AG20443 (cell line): ENCODE measurements at regions not wholly inside any gene's neighbourhood (a gene's known extent, or its start where the extent isn't known, plus 50 kb on each side); places are given as distances from the start of the nearest gene placed in this dataset.

ENCODE experiments used
- DNase-seq: peaks from one replicate; pipeline ENCODE4 v3.0.0; 2012; ENCODE audit warnings: low spot score, mixed read lengths

DNA sequence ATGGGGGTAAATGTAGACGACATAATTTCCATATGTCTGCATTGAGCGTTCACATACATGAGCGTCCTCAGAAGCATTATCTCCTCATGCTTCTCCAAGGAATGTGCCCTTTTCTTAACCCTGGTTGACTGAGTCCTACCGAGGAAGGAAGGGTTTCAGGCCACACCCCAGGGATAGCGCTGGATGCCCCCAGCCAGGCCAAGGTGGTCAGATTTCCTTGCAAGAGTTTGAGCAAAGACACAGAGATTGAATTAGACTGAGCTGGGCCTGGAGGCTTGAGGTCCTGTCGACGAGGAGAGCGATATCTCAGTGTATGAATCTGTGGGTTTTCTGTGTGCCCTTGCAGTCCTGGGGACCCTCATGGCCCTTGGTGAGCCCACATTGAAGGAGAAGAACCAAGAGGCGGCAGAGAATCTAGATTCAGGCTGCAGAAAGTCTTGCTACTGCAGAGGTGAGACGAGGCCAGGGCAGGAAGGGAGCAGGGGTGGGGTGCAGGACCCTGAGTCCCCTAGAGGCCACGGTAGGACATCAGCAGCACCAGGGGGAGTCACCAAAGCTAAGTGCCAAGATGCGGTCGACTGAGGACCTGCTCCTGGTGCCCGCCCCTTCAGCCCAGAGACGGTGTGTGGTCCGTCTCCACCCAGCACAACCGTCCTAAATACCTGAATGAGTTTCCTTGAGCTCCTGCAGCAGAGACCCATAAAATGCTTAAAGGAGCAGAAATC lies 94.7 kb upstream of the DIO3 start:
- DNase-seq: no peak

DNA sequence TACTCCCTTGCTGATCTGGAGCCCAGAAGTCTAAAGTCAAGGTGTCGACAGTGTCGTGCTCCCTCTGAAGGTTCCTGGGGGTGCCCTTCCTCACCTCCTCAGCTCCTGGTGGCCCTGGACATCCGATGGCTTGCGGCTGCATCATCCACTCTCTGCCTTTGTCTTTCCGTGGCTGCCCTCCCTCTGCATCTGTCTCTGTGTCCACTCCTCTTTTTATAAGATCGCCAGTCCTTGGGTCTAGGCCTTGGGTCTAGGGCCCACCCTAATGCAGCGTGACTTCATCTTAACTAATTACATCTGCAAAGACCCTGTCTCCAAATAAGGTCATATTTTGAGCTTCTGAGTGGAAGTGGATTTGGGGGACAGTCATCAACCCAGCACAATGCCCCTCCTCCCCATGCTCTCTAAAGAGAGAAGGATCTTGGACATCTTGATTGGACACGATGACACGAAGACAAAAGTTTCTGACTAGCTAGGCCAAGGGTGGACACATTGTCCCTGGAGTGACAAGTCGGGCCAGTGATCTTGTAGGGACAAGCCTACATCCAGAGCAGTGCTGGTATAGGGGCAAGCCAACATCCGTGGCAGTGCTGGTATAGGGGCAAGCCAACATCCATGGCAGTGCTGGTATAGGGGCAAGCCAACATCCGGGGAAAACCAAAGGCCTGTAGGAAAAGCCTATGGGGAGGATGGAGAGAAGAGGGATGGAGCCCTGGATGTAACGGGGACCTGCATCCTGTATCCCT lies 93.9 kb upstream of the DIO3 start:
- no peak for DNase-seq

DNA sequence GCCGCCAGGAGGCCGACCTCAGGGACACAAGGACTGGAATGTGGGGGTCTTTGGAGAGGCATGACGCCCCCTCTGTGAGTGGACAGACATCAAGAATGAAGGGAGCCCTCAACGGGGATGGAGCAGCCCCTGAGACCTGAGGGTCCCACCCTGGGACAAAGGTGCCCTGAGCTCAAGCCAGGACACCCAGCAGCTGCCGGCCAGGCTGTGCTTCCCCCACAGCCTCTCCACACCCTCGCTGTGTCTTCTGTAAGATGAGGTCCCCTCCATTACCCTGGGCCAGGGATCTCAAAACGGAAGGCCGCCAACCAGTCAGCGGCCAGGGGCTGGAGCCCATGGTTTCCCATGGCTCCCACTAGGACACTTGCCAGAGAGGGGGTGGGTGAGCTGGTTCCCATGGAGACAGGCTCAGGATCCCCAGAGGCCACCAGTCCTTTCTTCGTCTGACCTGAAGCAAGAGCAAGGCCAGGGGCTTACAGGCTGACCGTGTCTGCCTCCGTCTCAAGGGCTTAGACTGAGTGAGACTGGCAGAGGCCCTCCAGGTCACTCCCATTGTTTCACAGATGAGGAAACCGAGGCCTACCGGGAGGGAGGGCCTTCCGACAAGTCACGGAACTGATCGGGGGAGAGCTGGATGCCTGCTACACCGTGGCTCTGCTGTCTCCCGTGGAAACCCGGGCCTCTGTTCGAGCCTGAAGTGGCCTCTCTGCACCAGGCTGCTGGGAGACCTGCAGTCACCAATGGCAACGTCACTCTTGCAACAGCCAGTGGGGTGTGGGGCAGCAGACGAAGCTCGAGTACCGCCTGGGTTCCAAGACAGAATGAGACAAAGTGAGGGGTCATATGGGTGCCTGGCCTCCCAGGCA lies 91.7 kb upstream of the DIO3 start:
- no peak for DNase-seq

DNA sequence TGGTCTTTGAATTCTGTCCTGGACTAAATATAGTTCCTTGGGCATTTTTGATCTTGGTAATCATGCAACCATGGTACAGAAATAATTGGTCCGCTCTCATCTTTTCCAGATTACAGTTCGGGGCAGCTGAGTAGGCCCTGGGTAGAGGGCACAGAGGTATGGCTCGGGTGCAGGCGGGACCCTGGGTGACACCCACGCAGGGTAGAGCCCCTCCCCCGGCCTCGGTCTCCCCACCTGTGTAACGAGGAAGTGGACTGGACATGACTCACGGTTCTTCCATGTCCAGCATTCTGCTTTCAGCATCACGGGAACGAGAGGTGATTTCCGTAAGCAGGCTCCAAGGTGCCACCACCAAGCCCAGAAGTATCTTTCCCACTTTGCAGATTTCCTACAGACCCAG lies 91.0 kb upstream of the DIO3 start:
- DNase-seq: no peak

GRCh38 chr14:101471723-101472517 lies 89.4 kb upstream of the DIO3 start:
- no peak for DNase-seq

GRCh38 chr14:101472518-101472849 lies 88.8 kb upstream of the DIO3 start:
- DNase-seq: no peak

DNA sequence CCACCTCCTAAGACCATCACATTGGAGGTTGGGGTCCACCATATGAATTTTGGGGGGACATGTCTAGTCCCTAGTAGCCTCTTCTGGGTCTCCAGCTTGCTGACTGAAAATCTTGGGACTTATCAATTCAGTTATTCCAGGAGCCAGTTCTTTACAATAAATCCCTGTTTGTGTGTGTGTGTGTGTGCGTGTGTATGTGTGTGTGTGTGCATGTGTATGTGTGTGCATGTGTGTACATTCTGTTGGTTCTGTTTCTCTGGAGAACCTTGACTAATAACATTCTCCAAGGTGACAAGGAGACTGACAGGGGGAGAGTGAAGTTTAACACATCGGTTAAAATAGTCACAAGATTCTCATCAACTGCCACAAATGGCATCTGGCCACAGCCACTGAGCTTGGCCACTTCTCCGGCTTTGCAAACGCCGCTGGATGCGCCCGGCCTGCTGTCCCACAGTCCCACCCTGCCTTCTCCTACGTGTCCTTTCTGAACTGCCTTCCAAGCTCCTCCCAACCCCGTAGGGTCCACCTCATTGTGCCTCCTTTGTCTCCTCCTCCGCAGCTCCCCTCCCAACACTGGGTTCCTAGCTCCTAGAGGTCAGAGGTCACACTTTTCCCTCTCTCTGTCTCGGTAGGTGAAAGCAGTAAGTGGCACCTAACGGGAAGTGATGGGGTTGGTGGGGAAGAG lies 88.1 kb upstream of the DIO3 start:
- DNase-seq: no peak

GRCh38 chr14:101473795-101474562 lies 87.3 kb upstream of the DIO3 start:
- no peak for DNase-seq

DNA sequence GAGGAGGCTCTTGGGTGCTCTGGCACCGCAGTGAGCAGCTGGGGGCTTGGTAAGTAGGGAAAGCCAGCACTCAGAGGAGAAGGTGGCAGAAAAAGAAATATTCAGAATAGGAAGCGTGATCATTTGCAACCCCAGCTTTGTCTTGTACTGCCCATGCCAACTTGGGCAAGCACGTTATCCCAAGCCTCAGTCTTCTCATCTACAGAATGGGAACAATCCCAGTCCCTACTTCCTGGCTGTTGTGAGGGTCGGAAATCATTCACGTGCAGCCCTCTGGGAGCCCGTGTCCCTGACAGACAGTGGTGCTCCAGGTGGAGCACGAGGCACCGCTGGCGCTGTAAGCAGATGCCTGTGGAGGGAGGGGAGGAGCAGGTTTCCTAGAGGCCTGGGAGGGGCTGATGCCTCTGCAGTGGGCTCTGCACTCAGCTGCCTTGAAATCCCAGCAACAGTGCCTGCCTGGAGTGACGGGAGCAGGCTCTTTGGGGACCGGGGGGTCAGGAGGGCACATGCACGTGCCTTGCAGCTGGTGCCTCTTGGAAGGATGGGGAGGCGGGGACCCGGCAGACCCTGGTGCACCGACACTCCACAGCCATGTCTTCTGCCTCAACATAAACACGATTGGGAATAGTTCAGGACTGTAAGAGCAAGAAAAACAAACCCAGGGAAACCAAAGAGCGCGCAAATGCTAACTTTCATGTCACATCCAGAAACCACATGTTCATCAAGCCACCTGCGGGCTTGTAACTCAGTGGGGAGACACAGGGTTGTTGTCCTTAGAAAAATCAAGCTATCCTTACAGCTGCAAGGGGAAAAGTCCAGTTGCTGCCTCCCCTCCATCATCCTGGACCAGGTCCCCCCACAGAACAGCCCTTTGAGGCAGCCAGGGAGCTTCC lies 86.5 kb upstream of the DIO3 start:
- DNase-seq: no peak

DNA sequence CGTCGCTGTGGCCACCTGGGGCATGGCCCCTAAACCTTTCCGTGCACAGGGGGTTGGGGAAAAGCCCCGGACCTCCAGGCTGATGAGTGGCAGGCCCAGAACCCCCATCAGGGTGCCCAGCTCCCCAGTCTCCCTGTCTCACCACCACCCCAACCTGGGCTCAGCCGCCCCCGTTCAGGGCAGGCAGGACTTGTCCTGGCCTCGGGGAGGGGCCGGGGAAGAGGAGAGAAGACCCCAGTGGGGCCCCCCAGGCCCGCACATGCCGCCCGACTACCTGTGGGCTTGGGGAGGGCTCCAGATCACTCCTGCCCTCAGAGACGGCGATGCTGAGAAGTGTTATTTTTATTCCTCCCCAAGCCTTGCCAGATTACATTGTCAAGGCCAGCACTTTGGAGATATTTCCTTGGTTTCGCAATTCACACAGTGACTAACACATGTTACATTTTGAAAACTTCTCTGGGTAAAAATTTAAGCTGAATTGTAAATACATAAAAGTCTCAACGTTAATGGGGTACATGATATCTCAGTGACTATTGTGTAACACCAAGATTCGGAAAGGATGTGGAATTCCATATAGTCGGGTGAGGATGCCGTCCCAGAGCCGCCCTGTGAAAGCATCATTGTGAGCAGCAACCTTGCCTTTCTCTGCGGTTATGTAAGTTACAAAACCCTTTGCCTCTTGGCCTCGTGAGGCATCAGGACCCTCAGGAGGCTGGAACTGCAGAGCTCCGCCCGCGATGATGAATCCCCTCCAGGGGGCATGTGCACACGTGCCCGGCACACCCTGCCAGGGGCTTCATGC lies 85.6 kb upstream of the DIO3 start:
- DNase-seq: peak; percentile 82

DNA sequence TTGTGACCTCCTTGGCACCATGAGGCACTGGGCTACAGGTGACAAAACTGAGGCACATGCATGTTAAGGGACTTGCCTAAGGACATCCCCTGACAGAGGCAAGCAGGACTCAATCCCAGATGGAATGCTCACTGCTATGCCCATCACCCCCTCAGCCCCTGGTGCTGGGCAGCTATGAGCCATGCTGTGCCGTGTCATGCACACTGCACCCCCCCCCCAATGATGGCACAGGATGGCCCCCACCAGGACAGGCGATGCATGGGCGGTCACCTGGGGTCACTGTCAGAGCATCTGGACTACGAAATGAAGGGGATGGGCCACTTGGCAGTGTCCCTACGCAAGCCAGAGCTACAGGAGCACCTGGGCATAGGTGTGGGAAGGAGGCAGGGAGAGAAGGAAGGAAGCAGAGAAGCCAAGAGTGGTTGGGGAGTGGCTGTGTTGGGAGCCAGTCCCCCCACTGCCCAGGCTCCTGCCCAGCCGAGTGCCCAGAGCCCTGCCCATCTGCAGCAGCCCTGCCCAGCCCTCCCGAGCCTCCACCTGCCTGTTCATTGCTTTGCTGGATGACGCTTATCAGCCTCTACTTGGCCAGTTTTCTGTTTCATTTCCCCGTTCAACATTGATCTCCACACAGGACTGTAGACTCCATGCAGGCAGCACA lies 84.9 kb upstream of the DIO3 start:
- no peak for DNase-seq

DNA sequence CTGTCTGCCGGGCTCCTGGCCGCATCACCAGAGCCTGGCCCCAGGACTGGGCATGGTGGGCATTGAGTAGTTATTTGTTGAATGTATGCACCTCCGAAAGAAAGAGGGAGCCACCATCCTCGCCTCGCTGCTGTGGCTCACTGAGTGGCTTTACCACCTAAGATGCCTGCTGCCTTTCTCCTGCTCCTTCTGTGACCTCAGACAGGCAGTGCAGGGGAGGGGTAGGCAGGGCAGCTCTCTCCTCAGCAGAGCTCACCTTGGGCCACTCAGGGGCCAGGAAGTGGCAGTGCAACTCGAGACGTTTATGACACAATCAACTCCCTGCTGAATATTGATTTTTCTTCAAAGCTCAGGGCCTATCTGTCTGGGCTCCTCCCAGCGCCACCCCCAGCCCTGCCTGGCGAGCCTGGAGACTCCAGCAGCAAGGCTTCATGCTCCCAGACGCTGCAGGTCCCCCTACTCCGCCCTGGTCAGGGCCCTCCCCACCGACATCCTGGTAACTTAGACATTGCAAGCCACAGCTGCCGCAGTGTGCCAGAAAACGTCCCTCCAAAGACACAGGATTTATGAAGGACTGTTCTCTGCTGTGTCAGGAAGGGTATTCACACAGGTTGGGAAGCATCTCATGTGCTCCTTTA lies 84.3 kb upstream of the DIO3 start:
- no peak for DNase-seq

- DNase-seq: no peak
Observed at GRCh38 chr14:101477648-101478047, 83.6 kb upstream of the DIO3 start.

DNA sequence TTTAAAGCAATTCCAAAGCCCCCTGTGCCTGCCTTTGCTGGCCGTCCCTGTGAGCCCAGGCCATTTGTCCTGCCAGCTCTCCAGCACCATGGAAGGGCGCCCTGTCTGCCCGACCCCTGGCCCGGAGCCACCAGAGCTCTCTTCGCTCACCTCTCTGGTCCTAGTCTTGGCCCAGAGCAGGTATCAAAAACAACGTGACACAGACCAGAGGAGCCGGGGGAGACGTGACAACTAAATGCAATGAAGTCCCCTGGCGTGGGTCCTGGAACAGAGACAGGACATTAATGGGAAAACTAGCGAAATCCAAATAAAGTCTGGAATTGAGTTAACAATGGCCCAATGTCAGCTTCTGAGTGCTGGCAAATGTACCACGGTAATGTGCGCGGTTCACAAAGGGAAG lies 83.2 kb upstream of the DIO3 start:
- DNase-seq: no peak

DNA sequence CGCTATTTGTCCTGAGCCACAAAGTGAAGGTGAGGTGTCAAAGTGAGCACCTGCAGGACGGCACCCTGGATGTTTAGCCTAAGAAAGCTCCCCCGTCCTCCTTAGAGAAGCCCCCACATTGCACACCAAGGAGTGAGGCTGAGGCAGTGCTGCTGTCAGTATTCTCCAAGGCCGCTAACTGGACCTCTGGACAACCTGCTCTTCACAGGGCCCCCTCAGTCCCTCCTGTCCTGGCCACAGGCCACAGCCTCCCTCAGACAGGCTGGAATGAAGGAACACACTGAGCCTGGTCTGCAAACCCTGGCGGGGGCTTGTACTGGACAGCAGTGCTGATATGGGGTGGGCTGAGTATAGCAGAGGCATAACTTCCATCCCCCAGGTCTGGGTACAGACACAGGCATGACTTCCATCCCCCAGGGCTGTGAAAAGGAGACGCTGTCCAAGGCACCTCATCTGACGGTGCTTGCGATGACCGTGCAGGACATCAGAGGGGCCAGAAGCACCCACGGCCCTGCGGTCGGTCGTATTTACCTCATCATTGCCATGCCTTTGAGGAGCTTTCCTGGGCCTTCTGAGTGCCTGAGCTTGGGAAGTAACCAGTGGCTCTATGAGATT lies 82.4 kb upstream of the DIO3 start:
- no peak for DNase-seq

DNA sequence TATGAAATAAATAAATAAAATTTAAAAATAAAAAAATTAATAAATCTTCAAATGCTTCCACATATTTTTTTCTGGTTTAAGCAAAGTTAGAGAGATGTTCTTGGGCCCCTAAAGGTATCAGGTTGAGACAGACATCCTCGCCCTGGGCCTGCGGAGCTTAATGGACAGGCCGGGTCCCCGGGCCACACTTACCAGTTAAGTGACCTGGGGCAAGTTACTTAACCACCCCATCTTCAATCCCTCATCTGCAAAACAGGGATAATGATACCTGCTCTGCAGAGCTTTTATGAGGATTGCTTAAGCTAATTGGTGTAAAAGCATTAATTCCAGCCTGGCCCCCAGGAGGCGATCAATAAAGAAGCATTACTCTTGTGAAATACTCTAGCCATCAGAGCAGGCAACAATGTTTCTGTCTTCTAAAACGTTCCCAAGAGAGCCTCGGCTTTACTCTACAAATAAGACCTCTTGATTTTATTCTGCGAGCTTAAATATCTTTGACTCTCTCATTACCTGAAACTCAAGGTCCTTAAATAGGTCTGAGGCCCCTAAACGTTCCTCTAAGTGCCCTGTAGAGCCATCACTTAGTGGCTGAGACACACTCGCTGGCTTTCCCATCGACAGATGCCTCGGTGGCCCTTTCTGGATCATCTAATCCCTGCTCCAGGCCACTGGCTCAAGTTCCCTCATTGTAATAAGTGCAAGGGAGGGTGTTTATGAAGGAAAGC lies 81.1 kb upstream of the DIO3 start:
- DNase-seq: no peak
